HCT116 (cell line): ENCODE measurements at regions not wholly inside any gene's neighbourhood (a gene's known extent, or its start where the extent isn't known, plus 50 kb on each side); places are given as distances from the start of the nearest gene placed in this dataset.

Source experiments
- ATAC-seq: fragments of 200-7000 bp; cut with Tn5 transposase; 2 replicates; pipeline ENCODE4 v1.9.1; 2020; ENCODE audit warnings: mild to moderate bottlenecking, moderate library complexity
- BruUV-seq: library from RNA; stranded (reverse); fragments of 400-500 nt; replicated peaks from 2 replicates; lab custom pipeline; 2021; lab: Mats Ljungman, UMichigan
- CTCF ChIA-PET: fragments of 300-600 bp; sonication (Branson Sonifier 250); formaldehyde crosslinking; loops from one replicate; lab custom pipeline; 2021; ENCODE audit warnings: antibody characterized with exemption; lab: Charles Lee
- POLR2A ChIA-PET: fragments of 300-600, 350-600 bp; sonication (Branson Sonifier 250); formaldehyde crosslinking; loops from one replicate; lab custom pipeline; 2021; ENCODE audit warnings: antibody characterized with exemption; lab: Charles Lee
- RAD21 ChIA-PET, 2 experiments: fragments of 300-600 bp; sonication (Branson Sonifier 250); formaldehyde crosslinking; loops; one replicate each; lab custom pipeline; 2023; ENCODE audit warnings: low total read pairs in 2 of 2; ENCODE audit not compliant: uncharacterized antibody in 2 of 2, unreplicated experiment in 2 of 2, low non-redundant PET in 1 of 2; lab: Charles Lee
- DNase-seq: peaks from one replicate; pipeline ENCODE4 v3.0.0-alpha.2; 2010; ENCODE audit warnings: low read depth, low spot score
- H2AFZ ChIP-seq: fragments of 200-600 bp; shearing (Covaris generic), sonication (generic); 2 replicates; pipeline ENCODE4 v1.6.1; 2017; ENCODE audit warnings: low read depth, mixed run types, mixed read lengths, antibody characterized with exemption, low read length; ENCODE audit not compliant: poor library complexity, severe bottlenecking
- H3K27ac ChIP-seq: 2 replicates; pipeline ENCODE4 v1.5.1; 2012; ENCODE audit warnings: low read depth, low read length
- H3K27me3 ChIP-seq: fragments of 200-600 bp; sonication (generic); 2 replicates; pipeline ENCODE4 v1.6.1; 2016; ENCODE audit warnings: mixed run types, low read length, mixed read lengths; ENCODE audit not compliant: insufficient read depth
- H3K36me3 ChIP-seq, 2 experiments: fragments of 200-500 bp in 1 of 2; fragments of 200-600 bp in 1 of 2; sonication (Bioruptor generic) in 1 of 2; sonication (generic) in 1 of 2; 2 replicates each; pipeline versions ENCODE4 v1.5.1 to v1.6.1; 2014 to 2016; ENCODE audit warnings: low read length in 2 of 2, inconsistent platforms in 1 of 2, mixed read lengths in 1 of 2, mixed run types in 1 of 2; ENCODE audit not compliant: insufficient read depth in 2 of 2, control insufficient read depth in 1 of 2
- H3K4me1 ChIP-seq, 2 experiments: fragments of 200-600 bp in 1 of 2; sonication (generic) in 1 of 2; 2 replicates each; pipeline versions ENCODE4 v1.5.1 to v1.6.1; 2012 to 2017; ENCODE audit warnings: low read length in 2 of 2, inconsistent platforms in 1 of 2, mild to moderate bottlenecking in 1 of 2, mixed read lengths in 1 of 2, mixed run types in 1 of 2, moderate library complexity in 1 of 2; ENCODE audit not compliant: insufficient read depth in 2 of 2, control insufficient read depth in 1 of 2
- H3K4me2 ChIP-seq: fragments of 200-600 bp; sonication (generic); 2 replicates; pipeline ENCODE4 v1.6.1; 2017; ENCODE audit warnings: mixed run types, low read length, mixed read lengths
- H3K4me3 ChIP-seq, 2 experiments: fragments of 200-600 bp in 1 of 2; sonication (generic) in 1 of 2; replicated peaks in 1 of 2; 2 replicates each; pipeline ENCODE4 v1.5.1; 2011 to 2016; ENCODE audit warnings: low read length in 2 of 2, control low read depth in 1 of 2, low read depth in 1 of 2, mild to moderate bottlenecking in 1 of 2, mixed read lengths in 1 of 2, mixed run types in 1 of 2
- H3K79me2 ChIP-seq: fragments of 200-600 bp; sonication (generic); 2 replicates; pipeline ENCODE4 v1.6.1; 2017; ENCODE audit warnings: mild to moderate bottlenecking, mixed run types, low read length, moderate library complexity, mixed read lengths; ENCODE audit not compliant: insufficient read depth
- H3K9ac ChIP-seq: fragments of 200-600 bp; sonication (generic); 2 replicates; pipeline ENCODE4 v1.6.1; 2016; ENCODE audit warnings: low read length, mixed read lengths
- H3K9me2 ChIP-seq: fragments of 200-600 bp; sonication (generic), shearing (Covaris generic); 2 replicates; pipeline ENCODE4 v1.6.1; 2017; ENCODE audit warnings: mixed run types, mild to moderate bottlenecking, moderate library complexity; ENCODE audit not compliant: insufficient read depth
- H3K9me3 ChIP-seq, 2 experiments: fragments of 200-500 bp in 1 of 2; fragments of 200-600 bp in 1 of 2; sonication (Bioruptor generic) in 1 of 2; sonication (generic) in 1 of 2; 2 replicates each; pipeline ENCODE4 v1.6.1; 2014 to 2017; ENCODE audit warnings: low read length in 2 of 2, mixed read lengths in 2 of 2, inconsistent platforms in 1 of 2, low read depth in 1 of 2, mild to moderate bottlenecking in 1 of 2, mixed run types in 1 of 2, moderate library complexity in 1 of 2; ENCODE audit not compliant: control insufficient read depth in 1 of 2, insufficient read depth in 1 of 2
- H4K20me1 ChIP-seq: fragments of 200-600 bp; sonication (generic), shearing (Covaris generic); 2 replicates; pipeline ENCODE4 v1.6.1; 2017; ENCODE audit warnings: mixed run types, mild to moderate bottlenecking, moderate library complexity; ENCODE audit not compliant: insufficient read depth
- CBX3 ChIP-seq: IDR thresholded peaks from 2 replicates; pipeline ENCODE4 v1.6.1; 2012; ENCODE audit warnings: low read depth
- CEBPB ChIP-seq: IDR thresholded peaks from 2 replicates; pipeline ENCODE4 v1.6.1; 2012; ENCODE audit warnings: low read depth
- EZH2phosphoT487 ChIP-seq: fragments of 200-600 bp; IDR thresholded peaks from 2 replicates; pipeline ENCODE4 v1.6.1; 2018; ENCODE audit warnings: antibody characterized with exemption, borderline replicate concordance
- MAX ChIP-seq: IDR thresholded peaks from 2 replicates; pipeline ENCODE4 v1.6.1; 2012
- POLR2A ChIP-seq: IDR thresholded peaks from 2 replicates; pipeline ENCODE4 v1.7.0; 2011; ENCODE audit warnings: borderline replicate concordance; ENCODE audit not compliant: insufficient read depth, insufficient read length; ENCODE audit errors: extremely low read depth
- RAD21 ChIP-seq: IDR thresholded peaks from 2 replicates; pipeline ENCODE4 v1.6.1; 2012; ENCODE audit warnings: low read depth, mild to moderate bottlenecking
- REST ChIP-seq: IDR thresholded peaks from 2 replicates; pipeline ENCODE4 v1.6.1; 2012; ENCODE audit warnings: low read depth
- SIN3A ChIP-seq: IDR thresholded peaks from 2 replicates; pipeline ENCODE4 v1.6.1; 2012; ENCODE audit warnings: low read depth
- SP1 ChIP-seq: IDR thresholded peaks from 2 replicates; pipeline ENCODE4 v1.6.1; 2012; ENCODE audit warnings: low read depth
- TCF7L2 ChIP-seq: IDR thresholded peaks from 2 replicates; pipeline ENCODE4 v1.7.0; 2011; ENCODE audit warnings: borderline replicate concordance, inconsistent platforms; ENCODE audit not compliant: insufficient read depth, insufficient read length; ENCODE audit errors: extremely low read depth
- YY1 ChIP-seq: IDR thresholded peaks from 2 replicates; pipeline ENCODE4 v1.6.1; 2011; ENCODE audit warnings: low read length, low read depth, moderate library complexity, mild to moderate bottlenecking; ENCODE audit not compliant: insufficient replicate concordance; ENCODE audit errors: extremely low read depth
- ZBTB33 ChIP-seq: IDR thresholded peaks from 2 replicates; pipeline ENCODE4 v1.6.1; 2011; ENCODE audit warnings: mild to moderate bottlenecking, low read length, moderate library complexity; ENCODE audit not compliant: insufficient replicate concordance; ENCODE audit errors: extremely low read depth
- ZNF274 ChIP-seq: fragments of 200-500 bp; sonication (Bioruptor generic); IDR thresholded peaks from 2 replicates; pipeline ENCODE4 v1.6.1; 2014; ENCODE audit warnings: mild to moderate bottlenecking, low read depth, low read length, inconsistent platforms
- intact Hi-C: fragments of 100-400 bp; cut with micrococcal nuclease; formaldehyde crosslinking; loops from 2 replicates; pipeline ENCODE4 v1.10.0; 2022

GRCh38 chr9:26770821-26771220, 121.8 kb downstream of the CAAP1 start:
- intact Hi-C loops: no loop called here
- POLR2A ChIA-PET: no interaction called here

GRCh38 chr9:26768145-26768544, 124.5 kb downstream of the CAAP1 start:
- no peaks in the 10 kb centered on the region for H3K36me3 ChIP-seq
- H3K79me2 ChIP-seq: no peaks in the 10 kb centered on the region
- no peak overlapping the region for H3K27ac ChIP-seq
- H3K9ac ChIP-seq: no peak overlapping the region
- ATAC-seq (no peak), DNase-seq (no peak)
- ChIA-PET CTCF (no interaction called here), RAD21 (no interaction called here)
- no peaks in the 10 kb centered on the region for H3K27me3 ChIP-seq
- H4K20me1 ChIP-seq: no peaks in the 10 kb centered on the region
- H2AFZ ChIP-seq: no peak overlapping the region
- no peaks in the 10 kb centered on the region for H3K9me2 ChIP-seq
- no TSS peak for BruUV-seq
- intact Hi-C loops: no loop called here
- H3K9me3 ChIP-seq: no peaks in the 10 kb centered on the region
- no peak overlapping the region for H3K4me3 ChIP-seq
- TF ChIP-seq POLR2A: no peak
- TF ChIP-seq REST: no peak
- no peak for TF ChIP-seq RAD21
- TF ChIP-seq ZNF274: no peak
- no peak for TF ChIP-seq CBX3
- no peak for TF ChIP-seq SIN3A
- no peak for TF ChIP-seq EZH2phosphoT487
- no peak for TF ChIP-seq YY1
- no peak for TF ChIP-seq ZBTB33
- TF ChIP-seq CEBPB: no peak
- TF ChIP-seq TCF7L2: no peak
- TF ChIP-seq, all 23 proteins: peak for 0
- H3K4me1 ChIP-seq: no peaks in the 10 kb centered on the region
- POLR2A ChIA-PET: no interaction called here
- no peak overlapping the region for H3K4me2 ChIP-seq

More at GRCh38 chr9:26770821-26771220, 121.8 kb downstream of the CAAP1 start:
- Histone ChIP-seq H3K4me3 (no peak overlapping the region), H3K4me1 (no peaks in the 10 kb centered on the region), H2AFZ (no peak overlapping the region), H3K27ac (no peak overlapping the region), H3K79me2 (no peaks in the 10 kb centered on the region), H3K36me3 (no peaks in the 10 kb centered on the region), H3K4me2 (no peak overlapping the region), H4K20me1 (no peaks in the 10 kb centered on the region), H3K27me3 (no peaks in the 10 kb centered on the region), H3K9ac (no peak overlapping the region), H3K9me2 (no peaks in the 10 kb centered on the region), H3K9me3 (no peaks in the 10 kb centered on the region)
- no peak for DNase-seq
- CTCF ChIA-PET: no interaction called here
- no TSS peak for BruUV-seq
- ATAC-seq: no peak
- TF ChIP-seq TCF7L2: no peak
- TF ChIP-seq MAX: no peak
- no peak for TF ChIP-seq RAD21
- no peak for TF ChIP-seq SP1
- TF ChIP-seq CBX3: no peak
- no peak for TF ChIP-seq ZNF274
- RAD21 ChIA-PET: no interaction called here
